Panc1 (cell line): ENCODE measurements at regions not wholly inside any gene's neighbourhood (a gene's known extent, or its start where the extent isn't known, plus 50 kb on each side); places are given as distances from the start of the nearest gene placed in this dataset.

ENCODE experiments used
- POLR2AphosphoS5 ChIP-seq: IDR thresholded peaks from 2 replicates; pipeline ENCODE4 v1.6.1; 2012; ENCODE audit warnings: mild to moderate bottlenecking, low read depth, low read length, moderate library complexity
- SIN3A ChIP-seq: IDR thresholded peaks from 2 replicates; pipeline ENCODE4 v1.6.1; 2012; ENCODE audit warnings: low read depth, mild to moderate bottlenecking, low read length, moderate library complexity, borderline replicate concordance; ENCODE audit not compliant: insufficient read depth
- TCF7L2 ChIP-seq: IDR thresholded peaks from 2 replicates; pipeline ENCODE4 v1.6.1; 2011; ENCODE audit warnings: mild to moderate bottlenecking, low read depth, low read length, inconsistent platforms
- TF ChIP-seq, protein P1 (sequence below): fragments of 450-650 bp; IDR thresholded peaks from 2 replicates; pipeline ENCODE4 v1.5.1; 2017; ENCODE audit warnings: mild to moderate bottlenecking
- TF ChIP-seq, protein P2 (sequence below), 2 experiments: IDR thresholded peaks; 2 replicates each; pipeline ENCODE4 v1.6.1; 2011 to 2012; ENCODE audit warnings: low read depth in 2 of 2, control low read depth in 1 of 2, low read length in 1 of 2, mild to moderate bottlenecking in 1 of 2, moderate library complexity in 1 of 2; ENCODE audit not compliant: insufficient read depth in 1 of 2

DNA sequence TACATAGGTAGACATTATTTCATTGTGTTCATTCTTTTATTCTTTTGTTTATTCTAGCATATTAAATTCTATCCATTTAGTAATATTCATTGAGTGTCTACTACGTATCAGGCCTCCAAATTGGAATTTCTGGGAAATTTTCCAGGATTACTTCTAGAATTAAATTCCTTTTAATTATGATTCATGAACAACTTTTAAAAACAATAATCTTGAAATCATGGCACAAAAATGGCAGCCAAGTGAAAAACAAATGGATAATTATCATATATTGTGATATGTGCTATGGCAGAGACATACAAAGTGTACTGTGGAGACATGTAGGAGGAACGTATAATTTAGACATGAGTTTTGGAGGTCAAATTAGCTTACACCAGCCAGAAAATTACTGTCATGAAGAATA is 868.5 kb downstream of the FAT4 start:
- TF ChIP-seq, protein P1, sequence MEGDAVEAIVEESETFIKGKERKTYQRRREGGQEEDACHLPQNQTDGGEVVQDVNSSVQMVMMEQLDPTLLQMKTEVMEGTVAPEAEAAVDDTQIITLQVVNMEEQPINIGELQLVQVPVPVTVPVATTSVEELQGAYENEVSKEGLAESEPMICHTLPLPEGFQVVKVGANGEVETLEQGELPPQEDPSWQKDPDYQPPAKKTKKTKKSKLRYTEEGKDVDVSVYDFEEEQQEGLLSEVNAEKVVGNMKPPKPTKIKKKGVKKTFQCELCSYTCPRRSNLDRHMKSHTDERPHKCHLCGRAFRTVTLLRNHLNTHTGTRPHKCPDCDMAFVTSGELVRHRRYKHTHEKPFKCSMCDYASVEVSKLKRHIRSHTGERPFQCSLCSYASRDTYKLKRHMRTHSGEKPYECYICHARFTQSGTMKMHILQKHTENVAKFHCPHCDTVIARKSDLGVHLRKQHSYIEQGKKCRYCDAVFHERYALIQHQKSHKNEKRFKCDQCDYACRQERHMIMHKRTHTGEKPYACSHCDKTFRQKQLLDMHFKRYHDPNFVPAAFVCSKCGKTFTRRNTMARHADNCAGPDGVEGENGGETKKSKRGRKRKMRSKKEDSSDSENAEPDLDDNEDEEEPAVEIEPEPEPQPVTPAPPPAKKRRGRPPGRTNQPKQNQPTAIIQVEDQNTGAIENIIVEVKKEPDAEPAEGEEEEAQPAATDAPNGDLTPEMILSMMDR = no peak
- TF ChIP-seq, protein P2, sequence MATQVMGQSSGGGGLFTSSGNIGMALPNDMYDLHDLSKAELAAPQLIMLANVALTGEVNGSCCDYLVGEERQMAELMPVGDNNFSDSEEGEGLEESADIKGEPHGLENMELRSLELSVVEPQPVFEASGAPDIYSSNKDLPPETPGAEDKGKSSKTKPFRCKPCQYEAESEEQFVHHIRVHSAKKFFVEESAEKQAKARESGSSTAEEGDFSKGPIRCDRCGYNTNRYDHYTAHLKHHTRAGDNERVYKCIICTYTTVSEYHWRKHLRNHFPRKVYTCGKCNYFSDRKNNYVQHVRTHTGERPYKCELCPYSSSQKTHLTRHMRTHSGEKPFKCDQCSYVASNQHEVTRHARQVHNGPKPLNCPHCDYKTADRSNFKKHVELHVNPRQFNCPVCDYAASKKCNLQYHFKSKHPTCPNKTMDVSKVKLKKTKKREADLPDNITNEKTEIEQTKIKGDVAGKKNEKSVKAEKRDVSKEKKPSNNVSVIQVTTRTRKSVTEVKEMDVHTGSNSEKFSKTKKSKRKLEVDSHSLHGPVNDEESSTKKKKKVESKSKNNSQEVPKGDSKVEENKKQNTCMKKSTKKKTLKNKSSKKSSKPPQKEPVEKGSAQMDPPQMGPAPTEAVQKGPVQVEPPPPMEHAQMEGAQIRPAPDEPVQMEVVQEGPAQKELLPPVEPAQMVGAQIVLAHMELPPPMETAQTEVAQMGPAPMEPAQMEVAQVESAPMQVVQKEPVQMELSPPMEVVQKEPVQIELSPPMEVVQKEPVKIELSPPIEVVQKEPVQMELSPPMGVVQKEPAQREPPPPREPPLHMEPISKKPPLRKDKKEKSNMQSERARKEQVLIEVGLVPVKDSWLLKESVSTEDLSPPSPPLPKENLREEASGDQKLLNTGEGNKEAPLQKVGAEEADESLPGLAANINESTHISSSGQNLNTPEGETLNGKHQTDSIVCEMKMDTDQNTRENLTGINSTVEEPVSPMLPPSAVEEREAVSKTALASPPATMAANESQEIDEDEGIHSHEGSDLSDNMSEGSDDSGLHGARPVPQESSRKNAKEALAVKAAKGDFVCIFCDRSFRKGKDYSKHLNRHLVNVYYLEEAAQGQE (IDR thresholded peaks at IDR 0.05; ENCODE audit: insufficient read depth in 1 of 2, low read depth in 2 of 2, low read length in 1 of 2) = no peak
- TF ChIP-seq POLR2AphosphoS5 (no peak), TCF7L2 (no peak), SIN3A (no peak)
